B cell (primary cell): ENCODE measurements at regions not wholly inside any gene's neighbourhood (a gene's known extent, or its start where the extent isn't known, plus 50 kb on each side); places are given as distances from the start of the nearest gene placed in this dataset.

ENCODE experiments used
- ATAC-seq: fragments of 200-7000 bp; cut with Tn5 transposase; one replicate; pipeline ENCODE4 v1.10.0; 2021; ENCODE audit warnings: low read depth, mild to moderate bottlenecking, moderate number of reproducible peaks, moderate library complexity
- CTCF ChIA-PET: fragments of 350-600 bp; sonication (Branson Sonifier 250); formaldehyde crosslinking; loops from one replicate; lab custom pipeline; 2021; ENCODE audit warnings: antibody characterized with exemption, inconsistent platforms; lab: Charles Lee
- POLR2A ChIA-PET: fragments of 350-600 bp; sonication (Branson Sonifier 250); formaldehyde crosslinking; loops from one replicate; lab custom pipeline; 2021; ENCODE audit warnings: antibody characterized with exemption; lab: Charles Lee
- DNase-seq: peaks from one replicate; pipeline ENCODE4 v3.0.0; 2013
- H2AFZ ChIP-seq: 2 replicates; pipeline ENCODE4 v1.6.1; 2012; ENCODE audit warnings: mild to moderate bottlenecking, low read depth, low read length; ENCODE audit not compliant: insufficient read depth, poor library complexity, severe bottlenecking
- H3K27ac ChIP-seq, 2 donors: 1 replicate in 1 of 2; 2 replicates in 1 of 2; pipeline ENCODE4 v1.5.1; 2012 to 2013; ENCODE audit warnings: low read length in 2 of 2, mild to moderate bottlenecking in 2 of 2, moderate library complexity in 1 of 2
- H3K27me3 ChIP-seq, 4 experiments: fragments of 200-600 bp in 1 of 4; sonication (generic) in 1 of 4; replicated peaks in 1 of 4; 1 replicate in 2 of 4; 2 replicates in 2 of 4; pipeline versions ENCODE4 v1.6.1 to v1.7.0; 2013 to 2016; ENCODE audit warnings: low read length in 3 of 4, mild to moderate bottlenecking in 2 of 4, mixed read lengths in 1 of 4, moderate library complexity in 1 of 4; ENCODE audit not compliant: insufficient read depth in 4 of 4, control insufficient read depth in 3 of 4; ENCODE audit errors: control extremely low read depth in 1 of 4
- H3K36me3 ChIP-seq, 2 experiments: replicated peaks in 1 of 2; 1 replicate in 1 of 2; 2 replicates in 1 of 2; pipeline versions ENCODE4 v1.6.1 to v1.7.1; 2013; ENCODE audit warnings: low read length in 1 of 2; ENCODE audit not compliant: insufficient read depth in 2 of 2, control insufficient read depth in 1 of 2; ENCODE audit errors: control extremely low read depth in 1 of 2, extremely low read depth in 1 of 2
- H3K4me1 ChIP-seq, 2 donors: fragments of 200-600 bp in 1 of 2; sonication (generic) in 1 of 2; 1 replicate in 1 of 2; 2 replicates in 1 of 2; pipeline versions ENCODE4 v1.5.1 to v1.6.1; 2013 to 2017; ENCODE audit warnings: low read length in 2 of 2; ENCODE audit not compliant: control insufficient read depth in 2 of 2, insufficient read depth in 2 of 2
- H3K4me2 ChIP-seq: replicated peaks from 2 replicates; pipeline ENCODE3; 2012; ENCODE audit warnings: mild to moderate bottlenecking, low read depth, low read length; ENCODE audit not compliant: poor library complexity, severe bottlenecking
- H3K4me3 ChIP-seq, 5 experiments: fragments of 200-600 bp in 1 of 5; sonication (generic) in 1 of 5; 1 replicate in 3 of 5; 2 replicates in 2 of 5; pipeline versions ENCODE4 v1.5.1 to v1.7.0; 2011 to 2016; ENCODE audit warnings: low read length in 4 of 5, mild to moderate bottlenecking in 4 of 5, low read depth in 2 of 5, control low read depth in 1 of 5, moderate library complexity in 1 of 5; ENCODE audit not compliant: insufficient read depth in 1 of 5; ENCODE audit errors: control extremely low read depth in 1 of 5, extremely low read depth in 1 of 5
- H3K79me2 ChIP-seq: fragments of 200-600 bp; sonication (generic); one replicate; pipeline ENCODE4 v1.6.0; 2016; ENCODE audit warnings: low read length; ENCODE audit not compliant: control insufficient read depth, insufficient read depth
- H3K9ac ChIP-seq: fragments of 200-600 bp; sonication (generic); 2 replicates; pipeline ENCODE4 v1.6.1; 2017; ENCODE audit warnings: mild to moderate bottlenecking, low read length, moderate library complexity
- H3K9me3 ChIP-seq, 3 donors: one replicate each; pipeline versions ENCODE4 v1.6.1 to v1.7.1; 2013; ENCODE audit warnings: low read length in 2 of 3; ENCODE audit not compliant: control insufficient read depth in 2 of 3, insufficient read depth in 1 of 3; ENCODE audit errors: control extremely low read depth in 1 of 3
- H4K20me1 ChIP-seq: 2 replicates; pipeline ENCODE4 v1.6.0; 2012; ENCODE audit warnings: mild to moderate bottlenecking, low read length; ENCODE audit not compliant: insufficient read depth, control insufficient read depth, poor library complexity, severe bottlenecking
- H3K27ac Mint-ChIP-seq: one replicate; pipeline ENCODE4 v1.8.0; 2021; ENCODE audit warnings: mixed read lengths
- H3K27me3 Mint-ChIP-seq: one replicate; pipeline ENCODE4 v1.8.0; 2021; ENCODE audit warnings: mixed read lengths
- H3K4me1 Mint-ChIP-seq: one replicate; pipeline ENCODE4 v1.8.0; 2021; ENCODE audit warnings: mixed read lengths
- H3K4me3 Mint-ChIP-seq: one replicate; pipeline ENCODE4 v1.8.0; 2021; ENCODE audit warnings: mixed read lengths
- H3K9me3 Mint-ChIP-seq: one replicate; pipeline ENCODE4 v1.8.0; 2022; ENCODE audit warnings: mixed read lengths; ENCODE audit not compliant: insufficient read depth
- CTCF ChIP-seq: fragments of 200-600 bp; IDR thresholded peaks from one replicate; pipeline ENCODE4 v1.8.0; 2022; ENCODE audit warnings: antibody characterized with exemption, mild to moderate bottlenecking
- EZH2 ChIP-seq: IDR thresholded peaks from 2 replicates; pipeline ENCODE4 v1.6.1; 2012; ENCODE audit warnings: borderline replicate concordance, low read depth, mild to moderate bottlenecking, moderate library complexity, low read length; ENCODE audit not compliant: insufficient read depth, poor library complexity, severe bottlenecking
- WGBS: methylation state at CpG from one replicate; pipeline ENCODE4 v1.1.5; 2013; ENCODE audit warnings: missing lambda C conversion rate; ENCODE audit not compliant: insufficient coverage; 5-methylcytosine and 5-hydroxymethylcytosine counted together
- intact Hi-C: fragments of 100-400 bp; cut with micrococcal nuclease; formaldehyde crosslinking; loops from one replicate; pipeline ENCODE4 v1.10.0; 2022

- CTCF ChIA-PET, result no interaction called here
- H3K4me2 ChIP-seq, result no peak overlapping the region
- no peaks in the 10 kb centered on the region for H3K9me3 Mint-ChIP-seq
These were observed 79.4 kb upstream of the TBX20 start for GRCh38 chr7:35333265-35333664.

More at GRCh38 chr7:35333265-35333664, 79.4 kb upstream of the TBX20 start:
- H4K20me1 ChIP-seq, result no peaks in the 10 kb centered on the region
- no peaks in the 10 kb centered on the region for H3K4me1 ChIP-seq
- no peak overlapping the region for H3K4me3 ChIP-seq
- no peak for TF ChIP-seq CTCF
- no peak for TF ChIP-seq EZH2
- H3K27me3 ChIP-seq, result peaks cover 0 to under 1% (median 0%) of the 10 kb centered on the region in 4 experiments
- no peaks in the 10 kb centered on the region for H3K79me2 ChIP-seq
- no peaks in the 10 kb centered on the region for H3K4me1 Mint-ChIP-seq
- no peaks in the 10 kb centered on the region for H3K9me3 ChIP-seq
- H2AFZ ChIP-seq, result no peak overlapping the region
- H3K9ac ChIP-seq, result no peak overlapping the region
- WGBS, result 77% methylated on average over 2 of the region's 3 CpGs
- no peaks in the 10 kb centered on the region for H3K36me3 ChIP-seq
- no peak overlapping the region for H3K27ac Mint-ChIP-seq
- POLR2A ChIA-PET, result no interaction called here
- DNase-seq (no peak), ATAC-seq (no peak)
- H3K27me3 Mint-ChIP-seq, result peaks cover 39% of the 10 kb centered on the region
- intact Hi-C loops, result no loop called here
- no peak overlapping the region for H3K27ac ChIP-seq
- no peak overlapping the region for H3K4me3 Mint-ChIP-seq
